HS-27A (cell line): ENCODE measurements at regions not wholly inside any gene's neighbourhood (a gene's known extent, or its start where the extent isn't known, plus 50 kb on each side); places are given as distances from the start of the nearest gene placed in this dataset.

ENCODE experiments used
- DNase-seq: peaks from one replicate; pipeline ENCODE4 v3.0.0-alpha.2; 2012; ENCODE audit warnings: low read depth, missing footprints

DNA sequence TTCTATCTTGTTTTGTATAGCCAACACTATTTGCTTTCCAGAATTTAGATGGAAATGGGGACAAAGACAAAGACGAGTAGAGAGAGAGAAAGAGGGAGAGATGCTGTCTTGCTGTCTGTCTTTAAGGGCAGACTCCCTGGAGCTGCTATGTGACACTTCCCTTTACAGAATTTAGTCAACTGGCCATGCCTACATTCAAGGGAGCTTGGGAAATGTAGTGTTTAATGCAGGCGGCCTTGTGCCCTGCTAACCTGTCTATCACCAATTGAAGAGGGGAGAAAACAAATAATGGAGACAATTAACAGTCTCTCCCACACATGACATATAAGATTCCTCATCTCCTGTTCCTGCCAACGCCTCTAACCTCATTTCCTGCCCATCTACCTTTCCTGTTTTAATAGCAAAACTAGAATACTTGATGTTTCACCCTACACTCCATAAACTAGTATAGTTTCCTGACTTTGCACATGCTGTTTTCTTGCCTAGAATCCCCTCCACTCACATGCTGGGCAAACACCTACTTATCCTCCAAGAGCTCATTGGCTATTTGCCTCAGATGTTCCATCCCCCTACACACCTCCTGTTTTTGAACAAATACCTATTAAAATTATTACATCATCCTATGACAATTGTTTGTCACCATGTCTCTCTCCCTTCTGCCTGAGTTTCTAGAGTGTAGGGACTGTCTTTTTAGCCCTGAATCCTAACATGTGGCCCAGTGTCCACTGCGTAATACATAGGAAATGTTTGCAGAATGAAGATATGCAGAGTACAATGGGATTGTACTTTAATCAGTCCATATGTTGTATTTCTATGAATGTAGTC, 117.2 kb downstream of the SLC25A24 start:
- no peak for DNase-seq

DNA sequence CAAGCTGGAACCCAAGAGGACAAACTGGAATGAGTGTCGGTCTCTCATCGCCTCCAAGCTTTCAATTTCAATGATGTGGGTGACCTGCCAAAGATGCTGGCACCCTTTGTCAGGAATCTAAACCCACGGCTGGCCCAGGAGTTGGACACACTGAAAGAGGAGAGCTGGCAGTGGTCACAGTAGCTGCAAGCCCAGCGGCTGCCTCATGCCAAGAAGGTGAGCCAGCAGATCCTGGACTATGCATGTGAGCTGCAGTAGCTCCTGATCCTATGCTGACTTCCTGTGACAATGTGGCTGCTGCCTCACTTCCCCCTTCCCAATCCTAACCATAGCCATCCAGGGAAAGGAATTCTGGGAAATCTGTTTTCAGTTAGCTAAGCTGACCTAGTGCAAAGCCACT, 117.0 kb upstream of the VAV3 start:
- DNase-seq, result no peak

DNA sequence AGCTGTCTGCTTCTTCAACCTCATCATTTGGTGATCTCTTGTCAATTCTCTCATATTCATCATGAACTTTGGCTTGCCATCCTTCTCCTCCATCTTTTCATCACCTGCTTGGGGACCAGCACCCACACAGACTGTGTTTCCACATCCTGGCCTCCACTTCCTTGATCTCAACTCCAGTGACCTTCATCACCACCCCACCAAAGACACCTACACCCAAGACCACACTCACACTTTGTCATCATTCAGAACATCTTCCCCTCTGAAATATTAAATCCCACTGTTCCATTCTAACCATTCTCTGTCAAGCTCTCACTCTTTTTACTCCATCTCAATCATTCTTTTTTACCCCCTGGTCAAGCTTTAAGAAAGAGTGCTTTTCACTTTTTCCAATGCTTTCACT, 115.5 kb upstream of the VAV3 start:
- DNase-seq, result no peak

DNA sequence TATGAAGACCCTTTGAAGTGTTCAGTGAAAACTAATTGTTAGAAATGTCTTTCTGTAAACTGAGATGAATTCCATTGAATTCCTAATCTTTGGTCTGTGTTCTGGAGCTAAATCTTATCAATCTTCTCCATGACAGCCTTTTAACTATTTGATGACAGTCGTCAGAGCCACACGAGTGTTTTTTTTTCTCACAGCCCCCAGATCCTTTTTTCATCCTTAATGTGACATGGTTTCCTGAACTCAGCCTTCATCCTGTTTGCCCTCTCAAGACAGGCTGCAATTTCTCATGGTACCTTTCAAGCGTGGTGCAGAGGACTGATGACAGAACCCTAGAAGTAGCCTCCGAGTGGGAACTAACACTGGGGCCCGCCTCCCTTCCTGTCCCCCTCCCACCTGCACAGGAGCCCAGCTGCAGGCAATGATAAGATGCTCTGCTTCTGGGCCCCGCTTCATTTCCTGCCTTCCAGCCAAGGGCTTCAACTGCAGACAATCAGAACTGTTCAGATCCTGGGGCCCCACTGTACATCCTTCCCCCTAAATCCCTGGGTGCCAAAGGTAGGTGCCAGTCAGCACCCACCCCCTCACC, 114.6 kb upstream of the VAV3 start:
- no peak for DNase-seq

DNA sequence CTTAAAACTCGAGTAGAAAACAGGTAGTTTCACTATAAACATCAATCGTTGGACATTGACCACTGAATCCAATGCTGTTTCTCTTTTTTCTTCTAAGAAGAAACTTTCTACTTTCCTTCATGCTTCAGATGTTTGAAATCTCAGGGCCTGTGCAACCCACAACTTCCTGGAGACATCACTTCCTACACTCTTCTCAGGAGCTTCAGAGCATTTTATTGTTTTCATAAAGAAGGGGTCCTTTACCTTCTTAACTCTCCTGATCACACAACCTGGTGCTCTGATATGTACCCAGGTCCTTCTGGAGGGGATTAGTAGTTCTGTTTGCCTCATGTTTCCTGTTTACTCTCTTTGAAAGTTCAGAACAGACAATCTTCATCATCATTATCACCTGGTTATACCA, 113.0 kb upstream of the VAV3 start:
- DNase-seq, result no peak

DNA sequence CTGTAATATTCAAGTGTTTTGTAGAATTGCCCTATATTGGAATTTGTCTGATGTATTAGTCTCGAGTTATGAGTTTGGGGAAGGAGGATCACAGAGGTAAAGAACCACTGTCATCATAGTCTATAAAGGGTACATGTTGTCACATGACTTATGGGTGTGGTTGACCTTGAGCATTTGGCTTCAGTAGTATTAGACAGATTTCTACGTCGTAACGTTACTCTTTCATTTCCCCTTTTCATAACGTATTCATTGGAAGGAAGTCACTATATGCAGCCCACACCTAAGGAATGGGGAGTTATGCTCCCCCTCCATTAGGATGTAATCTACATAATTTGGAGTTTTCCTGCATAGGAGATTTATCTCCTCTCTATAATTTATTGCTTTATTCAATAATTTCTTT, 110.1 kb upstream of the VAV3 start:
- DNase-seq, result no peak

DNA sequence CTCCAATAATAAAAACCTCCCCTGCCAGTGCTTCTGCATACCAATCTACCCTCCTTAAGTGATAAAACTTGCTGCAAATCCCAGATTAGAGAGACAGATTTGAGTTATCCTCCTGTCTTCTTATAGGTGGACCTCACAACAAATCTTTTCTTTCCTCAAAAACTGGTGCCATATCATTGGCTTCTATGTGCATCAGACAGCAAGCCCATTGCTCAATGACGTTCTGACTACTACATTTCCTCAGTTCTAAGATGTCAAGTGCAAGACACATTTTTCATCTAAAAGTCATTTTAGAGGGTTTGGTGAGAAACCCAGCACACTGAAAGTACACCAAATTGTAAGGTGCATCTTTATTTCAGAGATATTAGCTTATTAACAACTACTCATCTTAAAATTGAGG, 107.8 kb upstream of the VAV3 start:
- DNase-seq, result no peak

DNA sequence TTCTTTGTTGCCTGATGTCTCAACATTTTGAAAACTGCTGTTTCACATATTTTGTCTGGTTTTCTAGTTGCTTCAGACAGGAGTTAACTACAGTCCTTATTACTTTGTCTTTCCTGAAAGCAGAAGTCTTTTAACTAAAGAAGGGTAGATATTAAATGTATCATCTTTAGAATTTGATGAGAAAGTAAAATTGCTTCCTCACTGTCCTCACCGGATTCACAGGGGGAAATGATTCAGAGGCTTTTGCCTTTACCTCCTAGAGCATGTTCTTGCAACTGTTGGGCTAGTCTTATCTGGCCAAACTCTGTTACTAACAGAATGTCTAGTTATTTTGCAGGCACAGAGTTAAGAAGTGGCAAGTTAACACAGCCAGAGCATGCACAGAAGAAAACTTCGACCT, 107.2 kb upstream of the VAV3 start:
- no peak for DNase-seq

DNA sequence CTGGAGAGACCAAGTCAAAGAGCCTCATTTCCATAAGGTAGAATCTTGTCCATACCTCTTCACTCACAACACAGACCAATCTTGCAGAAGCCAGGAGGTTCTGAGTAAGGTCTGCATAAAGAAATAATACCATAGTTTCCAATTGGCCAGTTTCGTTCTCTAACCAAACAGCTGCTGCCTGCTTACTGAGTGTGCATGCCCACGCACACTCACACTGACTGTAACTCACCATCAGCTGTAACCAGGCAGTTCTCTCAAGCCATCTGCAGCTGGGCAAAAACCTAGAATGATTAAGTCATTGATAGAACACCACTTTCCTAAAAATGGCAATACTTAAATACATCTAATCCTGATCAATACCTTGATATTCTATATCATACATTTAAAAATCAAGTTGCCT, 106.6 kb upstream of the VAV3 start:
- no peak for DNase-seq

DNA sequence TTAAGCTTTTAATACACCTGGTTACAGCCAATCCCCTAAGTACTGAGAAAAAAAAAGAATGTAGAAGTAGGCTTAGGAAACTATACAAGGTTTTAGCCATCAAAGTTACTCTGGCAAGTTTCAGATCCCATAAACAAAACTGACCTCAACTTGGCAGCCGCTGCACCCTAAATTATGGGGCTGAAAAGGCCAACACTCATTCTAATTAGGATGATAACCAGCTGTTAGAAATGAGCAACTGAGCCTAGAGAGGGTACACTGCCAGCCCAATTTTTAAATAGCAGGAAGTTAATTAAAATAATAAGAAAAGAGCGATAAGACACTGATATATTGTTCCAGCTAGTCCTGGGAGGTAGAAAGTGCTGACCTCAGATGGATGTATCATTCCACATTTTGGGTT, 105.7 kb upstream of the VAV3 start:
- no peak for DNase-seq

DNA sequence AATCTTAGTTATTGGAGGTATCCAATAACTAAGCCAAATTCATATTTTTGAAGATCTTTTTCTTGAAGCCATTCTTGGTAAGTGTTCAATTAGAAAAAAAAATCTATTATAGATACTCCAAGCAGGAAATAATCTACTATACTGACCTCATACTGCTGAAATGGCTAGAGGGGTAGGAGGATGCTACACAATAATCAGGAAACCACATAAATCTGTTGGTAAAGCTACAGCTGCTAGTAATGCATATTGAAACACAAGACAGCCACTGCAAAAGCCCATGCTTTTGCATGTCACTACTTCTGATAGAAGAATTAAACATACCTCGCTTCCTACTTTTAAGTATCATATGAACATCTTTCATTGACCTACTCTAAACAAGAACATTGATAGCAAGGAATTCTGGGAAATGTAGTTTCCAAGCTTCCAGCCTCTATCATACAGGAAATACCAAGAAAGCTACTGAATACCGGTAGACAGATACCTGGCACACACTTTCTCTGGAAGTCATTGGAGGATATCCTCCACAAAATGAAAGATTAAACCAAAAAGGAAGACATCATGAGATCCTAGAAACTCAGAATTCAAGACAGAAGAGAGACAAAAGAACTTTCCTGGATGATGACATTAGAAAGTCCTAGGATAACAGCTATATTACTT, 103.0 kb upstream of the VAV3 start:
- DNase-seq, result no peak

DNA sequence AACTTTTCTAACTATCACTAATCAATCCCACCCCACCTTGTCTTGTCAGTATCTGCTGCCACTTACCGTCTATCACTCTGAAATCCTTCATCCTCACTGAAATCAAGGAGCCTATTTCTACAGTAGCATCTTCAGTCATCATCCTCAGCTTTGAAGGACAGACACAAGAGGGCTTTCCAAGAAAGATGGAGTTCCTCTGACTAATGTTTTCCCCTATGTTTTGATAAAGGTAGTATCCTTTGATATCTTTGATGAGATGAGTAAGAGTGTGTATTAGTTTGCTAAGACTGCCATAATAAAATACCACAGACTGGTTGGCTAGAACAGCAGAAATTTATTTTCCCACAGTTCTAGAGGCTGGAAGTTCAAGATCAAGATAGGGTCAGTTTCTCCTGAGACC, 101.8 kb upstream of the VAV3 start:
- DNase-seq, result no peak

DNA sequence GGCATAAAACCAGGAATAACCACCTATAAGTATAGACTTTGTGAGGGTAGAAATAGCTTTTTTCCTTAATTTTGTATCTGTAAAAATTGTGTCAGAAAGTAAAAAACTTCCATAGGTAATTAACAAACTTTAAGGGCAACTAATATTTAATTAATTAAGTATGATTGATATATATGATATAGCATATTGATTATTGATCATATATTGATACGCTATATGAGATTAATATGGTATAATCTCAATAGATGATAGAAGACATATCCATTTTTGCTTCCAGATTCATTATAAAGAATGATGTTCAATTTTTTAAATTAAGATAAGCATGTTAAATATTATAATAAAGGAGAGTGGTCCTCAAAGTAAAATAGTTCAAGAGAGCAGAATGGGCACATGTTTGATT, 99.3 kb upstream of the VAV3 start:
- DNase-seq, result no peak

DNA sequence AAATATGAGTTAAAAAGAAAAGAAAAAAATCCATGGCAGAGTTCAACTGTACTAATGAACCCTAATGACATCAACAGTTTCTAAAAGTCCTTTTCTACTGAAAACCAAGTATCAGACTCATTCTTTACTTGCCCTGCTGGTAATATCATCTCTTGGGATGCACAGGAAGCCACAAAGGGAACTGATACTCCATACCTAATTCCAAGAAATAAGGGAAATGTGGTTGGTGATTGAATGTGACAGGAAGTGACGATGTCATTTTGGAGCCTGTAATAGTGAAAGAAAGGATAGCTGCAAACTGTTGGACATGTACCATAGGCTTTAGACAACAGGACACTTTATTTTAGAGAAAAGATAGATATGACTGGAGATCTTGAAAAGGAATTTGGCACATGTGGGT, 98.7 kb upstream of the VAV3 start:
- no peak for DNase-seq

DNA sequence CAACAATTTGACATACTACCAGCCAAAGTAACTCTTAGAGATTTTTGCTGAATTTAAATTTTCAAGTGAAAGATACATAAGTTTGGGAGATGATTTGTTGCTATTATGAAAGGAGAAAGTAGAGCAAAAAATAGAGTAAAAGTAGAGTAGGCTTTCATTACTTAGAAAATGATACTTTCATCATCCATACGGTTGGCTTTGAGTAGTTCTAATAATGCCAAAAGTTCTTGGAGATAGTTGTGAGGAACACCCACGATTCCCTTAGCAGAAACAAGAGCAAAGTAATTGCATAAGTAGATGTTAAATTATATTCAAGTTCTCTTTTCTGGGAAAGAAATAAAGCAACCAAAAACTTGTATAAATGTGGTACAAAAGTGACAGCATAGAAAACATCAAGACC, 95.0 kb upstream of the VAV3 start:
- no peak for DNase-seq

DNA sequence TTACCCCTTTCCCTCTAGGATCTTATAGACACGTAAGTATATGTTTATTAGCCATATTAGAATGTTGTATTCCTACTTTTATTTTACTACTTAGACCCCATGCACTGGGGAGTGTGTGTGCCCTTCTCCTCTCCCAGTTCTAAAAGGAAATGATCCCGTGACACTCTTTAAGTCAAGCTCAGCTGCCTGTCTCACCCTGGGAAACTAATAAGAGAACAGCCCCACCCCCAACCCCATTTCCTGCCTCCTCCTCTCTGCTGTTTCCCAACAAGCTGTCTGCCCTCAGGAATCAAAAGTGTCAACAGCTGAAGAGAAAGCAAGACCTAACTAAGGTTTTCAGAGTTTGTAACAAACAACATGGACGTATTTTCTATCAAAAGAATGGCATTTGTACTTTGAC, 92.6 kb upstream of the VAV3 start:
- DNase-seq, result no peak

DNA sequence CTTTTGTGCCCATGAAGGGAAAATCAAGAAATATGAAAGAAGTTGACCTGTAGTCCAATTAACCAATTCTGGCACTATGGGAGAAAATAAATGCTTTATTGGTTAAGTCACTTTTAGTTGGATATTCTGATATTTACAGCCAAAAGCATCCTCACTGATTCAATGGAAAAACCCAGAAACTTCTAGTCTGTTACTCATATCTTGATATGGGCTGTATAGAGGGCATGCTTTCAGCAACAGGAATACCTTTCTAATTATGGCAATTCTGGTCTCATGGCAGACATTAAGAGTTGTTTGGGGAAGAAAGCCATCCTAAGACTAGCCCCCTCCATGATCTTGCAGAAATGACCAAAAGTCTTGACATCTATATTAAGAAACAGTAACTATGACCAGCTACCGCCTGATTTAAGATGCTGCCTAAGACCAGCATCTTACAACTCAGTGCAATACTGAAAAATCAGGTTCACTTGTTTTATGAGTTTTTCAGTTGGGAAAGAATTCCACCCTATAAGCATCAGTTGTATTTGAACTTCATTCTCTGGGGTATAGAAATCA, 91.5 kb upstream of the VAV3 start:
- DNase-seq, result no peak

DNA sequence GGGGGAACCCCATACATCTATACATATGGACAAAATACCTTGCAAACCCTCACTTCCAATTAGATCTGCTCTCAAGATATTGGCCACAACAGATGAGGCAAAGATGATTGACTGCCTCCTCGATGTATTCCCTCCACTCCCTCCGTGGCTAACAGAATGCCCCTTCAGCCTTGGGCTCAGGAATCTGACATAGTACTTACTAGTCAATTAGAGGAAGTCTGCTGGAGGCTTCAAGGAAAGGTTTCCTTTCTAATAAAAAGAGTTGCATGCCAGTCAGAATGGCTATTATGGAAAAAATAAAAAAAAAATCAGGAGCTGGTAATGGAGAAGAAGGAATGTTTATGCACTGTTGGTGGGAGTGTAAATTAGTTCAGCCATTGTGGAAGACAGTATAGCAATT, 90.4 kb upstream of the VAV3 start:
- DNase-seq, result no peak

DNA sequence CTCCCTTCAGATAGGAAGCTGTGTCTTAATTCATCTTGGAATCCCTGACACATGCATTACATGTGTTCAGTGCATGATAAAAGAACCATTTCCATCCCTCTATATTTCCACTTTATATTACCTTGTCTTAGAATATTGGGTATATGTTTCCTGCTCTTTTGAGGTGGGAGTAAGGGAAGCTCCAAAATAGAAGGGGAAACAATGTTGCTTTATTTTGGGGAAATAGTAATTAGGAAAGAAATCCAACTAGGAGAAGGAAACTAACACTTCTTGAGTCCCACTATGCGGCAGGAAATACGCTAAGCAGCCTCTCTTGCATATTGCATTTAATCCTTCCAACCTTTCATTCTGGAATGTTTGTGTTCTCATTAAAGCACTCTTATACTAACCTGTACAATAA, 89.4 kb upstream of the VAV3 start:
- no peak for DNase-seq

DNA sequence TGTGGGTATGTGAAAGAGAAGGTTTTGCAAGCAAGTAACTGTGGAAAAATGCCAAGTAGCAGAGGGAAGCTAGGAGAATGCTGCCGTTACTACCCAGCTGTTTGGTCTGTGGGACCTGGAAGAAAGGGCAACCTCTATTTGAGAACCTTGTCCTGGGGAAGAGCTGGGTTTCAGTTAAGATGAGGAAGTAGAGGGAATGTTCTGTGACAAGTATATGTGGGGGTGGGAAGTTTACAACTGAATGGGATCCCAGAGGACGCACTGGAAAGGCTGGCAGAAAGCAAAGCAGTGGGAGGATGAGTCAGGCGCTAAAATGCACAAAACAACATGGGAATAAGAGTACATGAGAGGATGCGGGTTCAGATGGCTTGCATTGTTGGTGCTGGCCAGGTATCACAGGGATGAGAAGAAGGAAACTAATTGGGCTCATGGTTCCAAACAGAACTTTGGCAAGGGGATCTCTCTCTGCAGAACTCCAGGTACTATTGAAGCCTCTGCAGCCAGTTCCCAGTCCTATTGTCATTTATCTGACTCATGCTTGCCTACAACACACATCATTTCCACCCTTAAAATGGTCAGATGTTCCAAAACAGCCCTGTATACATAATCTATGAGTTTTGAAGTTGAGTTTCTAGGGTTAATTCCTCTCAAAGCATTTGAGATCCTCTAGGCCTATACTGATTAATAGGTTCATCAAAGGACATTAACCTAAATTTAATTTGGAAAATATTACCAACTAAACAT, 88.5 kb upstream of the VAV3 start:
- no peak for DNase-seq

DNA sequence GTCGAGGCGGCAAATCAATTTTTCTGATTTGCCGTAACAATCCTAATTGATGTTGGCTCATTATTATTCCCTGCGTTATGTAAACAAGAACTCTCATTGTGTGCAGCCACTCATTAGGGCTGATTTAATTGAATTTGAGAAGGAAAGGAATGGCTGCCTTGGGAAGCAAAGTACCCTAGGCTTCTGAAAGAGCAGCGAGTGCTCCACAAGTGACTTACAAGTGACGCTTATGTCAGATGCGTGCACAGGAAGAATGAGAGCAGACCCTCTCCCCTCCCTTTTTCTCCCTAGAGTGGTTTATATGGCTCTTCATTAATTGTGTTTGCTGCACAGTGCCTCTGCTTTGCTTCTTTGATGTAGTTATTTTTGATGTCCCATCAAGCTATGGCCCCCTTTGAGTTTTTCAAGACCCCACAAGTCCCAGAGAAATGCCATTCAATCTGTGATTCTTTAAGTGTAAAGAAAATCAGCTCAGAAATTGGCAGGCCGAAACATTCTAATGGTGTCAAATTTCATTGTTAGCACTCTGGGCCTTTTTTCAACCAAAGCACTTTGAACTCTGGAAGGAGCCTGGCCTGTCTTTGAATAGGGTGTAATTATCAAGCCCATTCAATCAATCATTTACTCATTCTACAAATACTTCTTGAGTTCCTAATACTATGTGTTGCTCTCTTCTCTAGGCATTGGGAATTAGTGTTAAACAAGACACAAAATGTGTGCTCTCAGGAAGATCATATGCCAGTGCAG, 86.8 kb upstream of the VAV3 start:
- DNase-seq, result no peak
